ENCODE measurements at regions not wholly inside any gene's neighbourhood (a gene's known extent, or its start where the extent isn't known, plus 50 kb on each side); places are given as distances from the start of the nearest gene placed in this dataset.

- DNase-seq: no peak
These were observed 277.2 kb downstream of the TEX29 start for GRCh38 chr13:111597618-111598017.

DNA sequence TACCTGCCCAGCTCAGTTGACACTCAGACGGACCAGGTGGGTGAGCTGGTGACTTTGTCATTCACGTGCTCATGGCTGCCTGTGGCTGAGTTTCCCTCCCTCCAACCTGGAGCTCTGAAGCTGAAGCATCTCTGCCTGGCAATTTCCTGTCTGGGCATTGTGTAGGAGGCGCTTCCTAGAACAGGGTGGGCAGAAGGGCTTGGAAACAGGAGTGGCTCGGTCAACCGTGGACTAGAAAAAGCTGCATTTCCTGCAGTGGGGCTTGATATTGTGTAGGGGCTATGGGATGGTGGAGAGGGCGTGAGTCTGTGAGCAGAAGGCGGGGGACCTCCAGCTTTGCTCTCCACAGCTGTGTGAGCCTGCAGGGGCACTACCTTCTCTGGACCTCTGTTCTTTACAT lies 278.3 kb downstream of the TEX29 start:
- H3K4me3 ChIP-seq (ENCODE audit: low read length): no peak overlapping the region
- H3K9me3 ChIP-seq (replicated peaks; ENCODE audit: insufficient read depth, low read length): no peaks in the 10 kb centered on the region
- H3K36me3 ChIP-seq (replicated peaks; ENCODE audit: insufficient read depth, low read length): no peaks in the 10 kb centered on the region
- no peak for DNase-seq
- no peaks in the 10 kb centered on the region for H3K4me1 ChIP-seq (ENCODE audit: low read length)
- H3K27me3 ChIP-seq (replicated peaks; ENCODE audit: insufficient read depth, low read length): no peaks in the 10 kb centered on the region
- H3K9me2 ChIP-seq (replicated peaks; ENCODE audit: insufficient read depth, low read length): no peaks in the 10 kb centered on the region
- no peak overlapping the region for H3K9ac ChIP-seq (ENCODE audit: low read length)
- no peaks in the 10 kb centered on the region for H4K20me1 ChIP-seq (ENCODE audit: insufficient read depth, low read length)
- H3K79me2 ChIP-seq (ENCODE audit: low read length): peaks cover 8% of the 10 kb centered on the region; the same call in 1 of the 2 replicates
- no peaks in the 10 kb centered on the region for H3F3A ChIP-seq (ENCODE audit: insufficient read depth, low read length)
- H2AFZ ChIP-seq (ENCODE audit: low read length): no peak overlapping the region
- H3K4me2 ChIP-seq (ENCODE audit: low read depth, low read length): no peak overlapping the region
- no peak overlapping the region for H3K27ac ChIP-seq (ENCODE audit: low read length)
- no peak for TF ChIP-seq EZH2 (optimal IDR thresholded peaks at IDR 0.05; ENCODE audit: low read depth, low read length)
- TF ChIP-seq EZH2phosphoT487 (IDR thresholded peaks at IDR 0.05; ENCODE audit: low read length): no peak
- TF ChIP-seq, protein P1, sequence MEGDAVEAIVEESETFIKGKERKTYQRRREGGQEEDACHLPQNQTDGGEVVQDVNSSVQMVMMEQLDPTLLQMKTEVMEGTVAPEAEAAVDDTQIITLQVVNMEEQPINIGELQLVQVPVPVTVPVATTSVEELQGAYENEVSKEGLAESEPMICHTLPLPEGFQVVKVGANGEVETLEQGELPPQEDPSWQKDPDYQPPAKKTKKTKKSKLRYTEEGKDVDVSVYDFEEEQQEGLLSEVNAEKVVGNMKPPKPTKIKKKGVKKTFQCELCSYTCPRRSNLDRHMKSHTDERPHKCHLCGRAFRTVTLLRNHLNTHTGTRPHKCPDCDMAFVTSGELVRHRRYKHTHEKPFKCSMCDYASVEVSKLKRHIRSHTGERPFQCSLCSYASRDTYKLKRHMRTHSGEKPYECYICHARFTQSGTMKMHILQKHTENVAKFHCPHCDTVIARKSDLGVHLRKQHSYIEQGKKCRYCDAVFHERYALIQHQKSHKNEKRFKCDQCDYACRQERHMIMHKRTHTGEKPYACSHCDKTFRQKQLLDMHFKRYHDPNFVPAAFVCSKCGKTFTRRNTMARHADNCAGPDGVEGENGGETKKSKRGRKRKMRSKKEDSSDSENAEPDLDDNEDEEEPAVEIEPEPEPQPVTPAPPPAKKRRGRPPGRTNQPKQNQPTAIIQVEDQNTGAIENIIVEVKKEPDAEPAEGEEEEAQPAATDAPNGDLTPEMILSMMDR (IDR thresholded peaks at IDR 0.05; ENCODE audit: low read length): no peak

More at GRCh38 chr13:111597618-111598017, 277.2 kb downstream of the TEX29 start:
- Histone ChIP-seq H3F3A (ENCODE audit: insufficient read depth, low read length) (no peaks in the 10 kb centered on the region), H2AFZ (ENCODE audit: low read length) (no peak overlapping the region), H3K27ac (ENCODE audit: low read length) (no peak overlapping the region), H3K27me3 (replicated peaks; ENCODE audit: insufficient read depth, low read length) (no peaks in the 10 kb centered on the region), H3K4me2 (ENCODE audit: low read depth, low read length) (no peak overlapping the region), H3K4me3 (ENCODE audit: low read length) (no peak overlapping the region), H4K20me1 (ENCODE audit: insufficient read depth, low read length) (no peaks in the 10 kb centered on the region), H3K4me1 (ENCODE audit: low read length) (no peaks in the 10 kb centered on the region), H3K36me3 (replicated peaks; ENCODE audit: insufficient read depth, low read length) (no peaks in the 10 kb centered on the region), H3K9me3 (replicated peaks; ENCODE audit: insufficient read depth, low read length) (no peaks in the 10 kb centered on the region), H3K9ac (ENCODE audit: low read length) (no peak overlapping the region), H3K9me2 (replicated peaks; ENCODE audit: insufficient read depth, low read length) (no peaks in the 10 kb centered on the region), H3K79me2 (ENCODE audit: low read length) (peaks cover 8% of the 10 kb centered on the region; the same call in 1 of the 2 replicates)
- TF ChIP-seq, protein P1 (IDR thresholded peaks at IDR 0.05; ENCODE audit: low read length): no peak
- TF ChIP-seq EZH2 (optimal IDR thresholded peaks at IDR 0.05; ENCODE audit: low read depth, low read length) (no peak), EZH2phosphoT487 (IDR thresholded peaks at IDR 0.05; ENCODE audit: low read length) (no peak)

- Histone ChIP-seq H3F3A (ENCODE audit: insufficient read depth, low read length) (no peaks in the 10 kb centered on the region), H3K27ac (ENCODE audit: low read length) (no peak overlapping the region), H3K27me3 (replicated peaks; ENCODE audit: insufficient read depth, low read length) (no peaks in the 10 kb centered on the region), H4K20me1 (ENCODE audit: insufficient read depth, low read length) (no peaks in the 10 kb centered on the region), H3K9ac (ENCODE audit: low read length) (no peak overlapping the region), H3K79me2 (ENCODE audit: low read length) (peaks cover 8% of the 10 kb centered on the region; the same call in 1 of the 2 replicates), H3K36me3 (replicated peaks; ENCODE audit: insufficient read depth, low read length) (no peaks in the 10 kb centered on the region), H3K4me2 (ENCODE audit: low read depth, low read length) (no peak overlapping the region), H2AFZ (ENCODE audit: low read length) (no peak overlapping the region), H3K9me2 (replicated peaks; ENCODE audit: insufficient read depth, low read length) (no peaks in the 10 kb centered on the region), H3K4me3 (ENCODE audit: low read length) (no peak overlapping the region), H3K9me3 (replicated peaks; ENCODE audit: insufficient read depth, low read length) (no peaks in the 10 kb centered on the region), H3K4me1 (ENCODE audit: low read length) (no peaks in the 10 kb centered on the region)
- TF ChIP-seq EZH2 (optimal IDR thresholded peaks at IDR 0.05; ENCODE audit: low read depth, low read length) (no peak), EZH2phosphoT487 (IDR thresholded peaks at IDR 0.05; ENCODE audit: low read length) (no peak)
- TF ChIP-seq, protein P1 (IDR thresholded peaks at IDR 0.05; ENCODE audit: low read length): no peak
- DNase-seq: no peak
These were observed 279.3 kb downstream of the TEX29 start for GRCh38 chr13:111599791-111600190.
